AG09309 (cell line): ENCODE measurements at regions not wholly inside any gene's neighbourhood (a gene's known extent, or its start where the extent isn't known, plus 50 kb on each side); places are given as distances from the start of the nearest gene placed in this dataset.

Source experiments
- DNase-seq: peaks from one replicate; pipeline ENCODE4 v3.0.0-alpha.2; 2010; ENCODE audit warnings: low read depth
- H3K4me3 ChIP-seq: 2 replicates; pipeline ENCODE4 v1.5.1; 2011; ENCODE audit warnings: mild to moderate bottlenecking, low read depth, low read length, moderate library complexity; ENCODE audit not compliant: control insufficient read depth
- TF ChIP-seq, protein P1 (sequence below): IDR thresholded peaks from 2 replicates; pipeline ENCODE4 v1.5.1; 2011; ENCODE audit warnings: mild to moderate bottlenecking, low read depth, low read length, inconsistent platforms; ENCODE audit not compliant: insufficient read depth, control insufficient read depth; ENCODE audit errors: missing control alignments

DNA sequence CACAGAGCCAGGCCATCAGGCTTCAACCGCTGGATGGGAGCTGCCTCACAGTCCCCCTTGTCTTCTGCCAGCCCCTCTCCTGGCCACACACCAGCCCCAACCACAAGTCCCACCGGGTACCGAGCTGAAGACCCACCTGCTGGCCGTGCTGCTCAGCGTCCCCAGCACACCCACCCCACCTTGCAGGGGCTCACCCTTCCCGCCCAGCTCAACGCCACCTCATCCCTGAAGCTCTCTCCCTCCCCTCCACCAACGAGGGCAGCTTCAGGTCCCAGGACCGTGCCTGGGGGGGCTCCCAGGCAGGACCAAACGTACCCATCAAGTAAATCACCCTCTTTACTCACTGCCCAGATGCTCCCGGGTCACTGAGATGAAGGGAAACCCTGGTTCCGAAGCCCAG is 141.0 kb downstream of the CRYBB2 start:
- no peak for DNase-seq
- H3K4me3 ChIP-seq: no peak overlapping the region
- TF ChIP-seq, protein P1, sequence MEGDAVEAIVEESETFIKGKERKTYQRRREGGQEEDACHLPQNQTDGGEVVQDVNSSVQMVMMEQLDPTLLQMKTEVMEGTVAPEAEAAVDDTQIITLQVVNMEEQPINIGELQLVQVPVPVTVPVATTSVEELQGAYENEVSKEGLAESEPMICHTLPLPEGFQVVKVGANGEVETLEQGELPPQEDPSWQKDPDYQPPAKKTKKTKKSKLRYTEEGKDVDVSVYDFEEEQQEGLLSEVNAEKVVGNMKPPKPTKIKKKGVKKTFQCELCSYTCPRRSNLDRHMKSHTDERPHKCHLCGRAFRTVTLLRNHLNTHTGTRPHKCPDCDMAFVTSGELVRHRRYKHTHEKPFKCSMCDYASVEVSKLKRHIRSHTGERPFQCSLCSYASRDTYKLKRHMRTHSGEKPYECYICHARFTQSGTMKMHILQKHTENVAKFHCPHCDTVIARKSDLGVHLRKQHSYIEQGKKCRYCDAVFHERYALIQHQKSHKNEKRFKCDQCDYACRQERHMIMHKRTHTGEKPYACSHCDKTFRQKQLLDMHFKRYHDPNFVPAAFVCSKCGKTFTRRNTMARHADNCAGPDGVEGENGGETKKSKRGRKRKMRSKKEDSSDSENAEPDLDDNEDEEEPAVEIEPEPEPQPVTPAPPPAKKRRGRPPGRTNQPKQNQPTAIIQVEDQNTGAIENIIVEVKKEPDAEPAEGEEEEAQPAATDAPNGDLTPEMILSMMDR: no peak

DNA sequence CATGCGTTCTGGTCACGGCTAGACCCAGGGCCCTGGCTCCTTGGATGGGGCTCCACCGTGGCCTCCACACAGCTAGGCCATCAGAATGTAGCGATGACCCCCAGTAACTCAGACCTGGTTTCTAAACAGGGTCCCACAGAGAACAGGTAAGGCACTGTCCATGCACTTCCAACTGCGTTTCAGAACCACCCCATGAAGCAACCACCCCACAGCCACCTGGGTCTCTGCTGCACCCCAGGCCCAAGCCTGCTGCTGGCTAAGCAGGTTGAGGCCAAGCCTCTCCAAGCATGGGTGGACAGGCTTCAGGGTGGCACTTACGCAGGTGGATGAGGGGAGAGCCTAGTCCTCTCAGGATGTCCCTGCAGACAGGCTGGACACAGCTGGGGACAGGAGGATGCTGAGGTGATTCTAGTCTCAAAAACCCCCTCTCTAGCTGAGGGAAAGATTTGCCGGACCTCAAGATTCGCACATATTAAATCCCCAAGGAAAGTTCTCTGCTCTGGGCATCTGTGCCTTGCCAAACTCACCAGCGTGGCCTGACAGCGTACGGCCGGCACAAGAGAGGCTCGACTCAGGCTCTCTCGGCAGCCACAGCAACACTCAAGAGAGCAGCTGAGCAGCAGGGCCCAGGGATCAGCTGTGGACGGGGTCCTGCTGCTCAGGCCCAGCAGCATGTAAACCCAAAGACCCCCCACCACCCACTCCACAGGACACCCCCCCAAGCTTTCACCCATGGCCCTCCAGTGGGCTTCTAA is 141.6 kb downstream of the CRYBB2 start:
- no peak for DNase-seq
- TF ChIP-seq, protein P1: no peak
- H3K4me3 ChIP-seq: no peak overlapping the region

- no peak overlapping the region for H3K4me3 ChIP-seq
- TF ChIP-seq, protein P1: no peak
- no peak for DNase-seq
These were observed 142.4 kb downstream of the CRYBB2 start for GRCh38 chr22:25361899-25362214.

- no peak overlapping the region for H3K4me3 ChIP-seq
- DNase-seq: no peak
- TF ChIP-seq, protein P1: peak; percentile 95
These were observed 142.9 kb downstream of the CRYBB2 start for GRCh38 chr22:25362215-25362882.

- no peak overlapping the region for H3K4me3 ChIP-seq
- TF ChIP-seq, protein P1: no peak
- DNase-seq: no peak
These were observed 143.4 kb downstream of the CRYBB2 start for GRCh38 chr22:25362883-25363240.

- H3K4me3 ChIP-seq: no peak overlapping the region
- TF ChIP-seq, protein P1: no peak
These were observed 144.0 kb downstream of the CRYBB2 start for GRCh38 chr22:25363474-25363873.

More at GRCh38 chr22:25363474-25363873, 144.0 kb downstream of the CRYBB2 start:
- no peak for DNase-seq
